ENCODE measurements at regions not wholly inside any gene's neighbourhood (a gene's known extent, or its start where the extent isn't known, plus 50 kb on each side); places are given as distances from the start of the nearest gene placed in this dataset.
"Not testable (repeated sequence)": the region's sequence is repeated elsewhere in the genome, so short reads cannot be mapped to it uniquely, and the experiment has no call there.

GRCh38 chr12:131287015-131287937 lies 333.6 kb downstream of the ADGRD1 start:
- TF ChIP-seq CTCF (IDR thresholded peaks at IDR 0.05; ENCODE audit: low read depth, low read length, missing control alignments), result no peak
- no peak for DNase-seq (ENCODE audit: extremely low read depth, low read depth)
- no peak overlapping the region for H3K4me3 ChIP-seq (replicated peaks; ENCODE audit: low read depth, low read length)

GRCh38 chr12:131287938-131288764 lies 334.4 kb downstream of the ADGRD1 start:
- TF ChIP-seq CTCF (IDR thresholded peaks at IDR 0.05; ENCODE audit: low read depth, low read length, missing control alignments), result no peak
- DNase-seq (ENCODE audit: extremely low read depth, low read depth), result no peak
- H3K4me3 ChIP-seq (replicated peaks; ENCODE audit: low read depth, low read length), result no peak overlapping the region

GRCh38 chr12:131288765-131289695 lies 335.3 kb downstream of the ADGRD1 start:
- not testable (repeated sequence) for DNase-seq (ENCODE audit: extremely low read depth, low read depth); H3K4me3 ChIP-seq (replicated peaks; ENCODE audit: low read depth, low read length)

- not testable (repeated sequence) for H3K4me3 ChIP-seq (replicated peaks; ENCODE audit: low read depth, low read length); DNase-seq (ENCODE audit: extremely low read depth, low read depth)
Measured at GRCh38 chr12:131289807-131290206, 336.1 kb downstream of the ADGRD1 start.

GRCh38 chr12:131290255-131290959 lies 336.7 kb downstream of the ADGRD1 start:
- no peak for TF ChIP-seq CTCF (IDR thresholded peaks at IDR 0.05; ENCODE audit: low read depth, low read length, missing control alignments)
- no peak for DNase-seq (ENCODE audit: extremely low read depth, low read depth)

GRCh38 chr12:131293071-131294015 lies 339.6 kb downstream of the ADGRD1 start:
- H3K4me3 ChIP-seq (replicated peaks; ENCODE audit: low read depth, low read length); DNase-seq (ENCODE audit: extremely low read depth, low read depth): not testable (repeated sequence)

More at GRCh38 chr12:131290255-131290959, 336.7 kb downstream of the ADGRD1 start:
- no peak overlapping the region for H3K4me3 ChIP-seq (replicated peaks; ENCODE audit: low read depth, low read length)

- DNase-seq (ENCODE audit: extremely low read depth, low read depth); H3K4me3 ChIP-seq (replicated peaks; ENCODE audit: low read depth, low read length): not testable (repeated sequence)
Measured at GRCh38 chr12:131294716-131295115, 341.0 kb downstream of the ADGRD1 start.

- DNase-seq (ENCODE audit: extremely low read depth, low read depth); H3K4me3 ChIP-seq (replicated peaks; ENCODE audit: low read depth, low read length): not testable (repeated sequence)
Measured at GRCh38 chr12:131295117-131295516, 341.4 kb downstream of the ADGRD1 start.

GRCh38 chr12:131295559-131295958 lies 341.9 kb downstream of the ADGRD1 start:
- DNase-seq (ENCODE audit: extremely low read depth, low read depth); H3K4me3 ChIP-seq (replicated peaks; ENCODE audit: low read depth, low read length): not testable (repeated sequence)

GRCh38 chr12:131296136-131296535 lies 342.4 kb downstream of the ADGRD1 start:
- not testable (repeated sequence) for DNase-seq (ENCODE audit: extremely low read depth, low read depth); H3K4me3 ChIP-seq (replicated peaks; ENCODE audit: low read depth, low read length)

GRCh38 chr12:131296651-131297050 lies 342.9 kb downstream of the ADGRD1 start:
- not testable (repeated sequence) for H3K4me3 ChIP-seq (replicated peaks; ENCODE audit: low read depth, low read length); DNase-seq (ENCODE audit: extremely low read depth, low read depth)

Measured in HFF-Myc (cell line).